Umbilical cord (tissue), 1 donor: ENCODE measurements at regions not wholly inside any gene's neighbourhood (a gene's known extent, or its start where the extent isn't known, plus 50 kb on each side); places are given as distances from the start of the nearest gene placed in this dataset.

Source experiments
- DNase-seq: peaks from one replicate; pipeline ENCODE4 v3.0.0-alpha.2; 2015; ENCODE audit warnings: low spot score

DNA sequence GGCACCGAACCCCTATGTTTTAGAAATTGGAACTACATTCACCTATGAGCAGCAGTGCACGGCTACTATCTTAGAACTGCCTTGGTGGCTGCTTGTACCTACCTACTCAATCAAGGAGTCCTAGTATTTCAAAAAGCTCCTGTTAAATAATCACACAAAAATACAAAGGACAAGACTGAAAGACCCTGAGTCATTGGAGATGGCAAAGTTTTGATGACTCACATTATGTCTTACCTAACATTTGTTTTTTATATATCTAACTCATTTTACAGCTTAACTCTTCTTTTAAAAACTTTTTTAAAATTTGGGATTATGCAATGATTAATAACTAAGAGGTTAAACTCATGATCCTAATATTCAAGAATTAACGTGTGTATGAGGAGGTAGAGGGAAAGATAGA lies 1206.0 kb upstream of the TMPRSS15 start:
- no peak for DNase-seq

DNA sequence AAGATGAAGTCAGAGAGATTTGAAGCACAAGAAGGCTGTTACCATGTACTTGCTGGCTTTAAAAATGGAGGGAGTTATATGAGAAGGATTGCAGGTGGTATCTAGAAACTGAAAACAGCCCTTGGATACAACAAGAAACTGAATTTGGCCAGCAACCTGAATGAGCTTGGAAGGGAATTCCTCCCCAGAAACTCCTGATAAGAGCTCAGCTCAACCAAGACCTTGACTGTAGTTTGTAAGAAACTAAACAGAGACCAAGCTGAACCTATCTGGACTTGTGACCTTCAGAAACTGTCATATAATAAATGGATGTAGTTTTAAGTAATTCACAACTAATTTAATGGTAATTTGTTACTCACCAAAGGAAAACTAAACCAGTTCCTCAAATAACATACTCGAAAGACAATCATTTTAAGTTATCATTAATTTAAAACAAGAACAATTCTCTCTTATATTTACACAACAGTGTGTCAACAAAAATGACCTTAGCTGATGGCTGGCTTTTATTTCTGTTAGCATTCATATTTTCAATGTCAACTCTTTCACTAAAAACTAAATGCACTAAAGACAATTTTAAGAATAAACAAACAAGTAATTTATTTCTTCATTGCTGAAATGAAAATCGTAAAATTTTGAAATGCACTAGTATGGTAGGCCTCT lies 1218.4 kb upstream of the TMPRSS15 start:
- DNase-seq: no peak

DNA sequence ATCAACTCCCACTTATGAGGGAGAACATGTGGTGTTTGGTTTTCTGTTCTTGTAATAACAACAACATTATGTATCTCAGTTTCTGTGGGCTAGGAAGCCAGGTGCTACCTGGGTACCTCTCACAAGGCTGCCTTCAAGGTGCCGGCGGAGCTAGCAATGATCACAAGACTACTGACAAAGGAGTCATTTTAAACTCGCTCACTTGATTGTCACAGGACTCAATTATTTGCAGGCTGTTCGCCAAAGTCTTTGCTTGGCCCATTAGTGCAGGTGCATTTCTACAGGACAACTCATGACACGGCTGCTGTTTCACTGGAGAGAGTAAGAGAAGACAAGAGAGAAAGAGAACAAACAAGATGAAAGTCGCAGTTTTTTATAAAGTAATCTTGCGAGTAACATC lies 1237.4 kb upstream of the TMPRSS15 start:
- no peak for DNase-seq

DNA sequence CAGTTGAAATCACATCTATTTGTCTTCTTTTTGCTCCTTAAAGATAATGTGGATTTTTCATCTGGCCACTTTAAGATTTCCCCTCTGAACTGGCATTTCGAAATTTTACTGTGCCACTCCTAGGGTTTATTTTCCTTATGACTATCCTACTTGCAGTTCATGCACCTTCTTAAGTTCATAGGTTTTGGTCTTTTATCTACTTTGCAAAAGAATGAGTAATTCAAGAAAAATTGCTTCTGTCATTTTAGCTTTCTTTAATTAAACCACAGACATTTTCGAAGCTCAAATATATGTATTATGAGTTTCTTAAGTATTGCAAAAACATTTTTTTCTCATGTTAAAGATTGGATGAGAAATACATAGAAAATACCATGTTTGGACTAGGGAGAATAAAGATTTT lies 1244.8 kb upstream of the TMPRSS15 start:
- no peak for DNase-seq

DNA sequence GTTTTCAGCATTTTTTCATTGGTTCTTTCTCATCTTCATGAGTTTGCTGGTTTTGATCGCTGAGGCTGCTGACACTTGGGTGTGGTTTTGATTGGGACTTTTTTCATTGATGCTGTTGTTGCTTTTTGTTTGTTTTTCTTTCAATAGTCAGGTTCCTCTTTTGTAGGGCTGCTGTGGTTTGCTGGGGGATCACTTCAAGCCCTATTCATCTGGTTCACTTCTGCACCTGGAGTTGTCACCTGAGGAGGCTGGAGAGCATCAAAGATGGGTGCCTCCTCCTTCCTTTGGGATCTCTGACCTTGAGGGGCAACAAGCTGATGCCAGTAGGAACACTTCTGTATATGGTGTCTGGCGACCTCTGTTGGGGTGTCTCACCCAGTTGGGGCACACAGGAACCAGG lies 1279.9 kb upstream of the TMPRSS15 start:
- DNase-seq: no peak

DNA sequence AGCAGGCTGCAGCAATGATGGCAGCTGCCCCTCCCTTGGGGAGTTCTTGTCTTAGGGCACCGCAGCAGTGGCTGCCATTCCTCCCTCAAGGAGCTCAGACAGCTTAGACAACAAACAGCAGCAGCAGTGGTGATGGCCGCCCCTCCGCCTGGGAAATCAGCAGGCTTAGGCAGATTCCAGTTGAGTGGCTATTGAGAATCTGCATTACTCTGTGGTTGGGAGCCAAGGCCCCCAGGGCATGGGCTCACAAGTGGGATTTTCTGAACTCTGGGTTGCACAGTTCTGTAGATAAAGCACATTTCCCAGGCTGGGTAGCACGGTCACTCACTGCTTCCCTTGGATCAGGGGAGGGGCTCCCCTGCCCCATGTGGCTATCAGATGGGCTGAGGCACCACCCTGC lies 1280.7 kb upstream of the TMPRSS15 start:
- no peak for DNase-seq

DNA sequence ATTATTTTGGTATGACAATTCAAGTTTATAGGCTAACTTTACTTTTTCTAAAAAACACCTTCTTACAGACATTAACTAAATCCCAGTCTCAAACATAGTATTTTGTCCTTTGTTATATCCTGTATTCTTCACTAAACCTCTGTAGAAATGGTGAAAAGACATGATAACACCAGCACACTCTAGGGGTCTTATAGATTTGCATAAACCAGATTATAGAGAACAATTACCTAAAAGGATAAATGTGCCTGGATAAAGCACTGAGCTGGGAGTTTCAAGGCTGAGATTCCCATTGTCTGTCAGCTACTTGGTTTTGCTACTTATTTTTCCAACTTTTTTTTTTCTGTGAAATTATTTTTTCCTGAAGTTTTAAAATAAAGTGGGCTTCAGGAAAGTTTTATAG lies 1288.6 kb upstream of the TMPRSS15 start:
- DNase-seq: no peak

DNA sequence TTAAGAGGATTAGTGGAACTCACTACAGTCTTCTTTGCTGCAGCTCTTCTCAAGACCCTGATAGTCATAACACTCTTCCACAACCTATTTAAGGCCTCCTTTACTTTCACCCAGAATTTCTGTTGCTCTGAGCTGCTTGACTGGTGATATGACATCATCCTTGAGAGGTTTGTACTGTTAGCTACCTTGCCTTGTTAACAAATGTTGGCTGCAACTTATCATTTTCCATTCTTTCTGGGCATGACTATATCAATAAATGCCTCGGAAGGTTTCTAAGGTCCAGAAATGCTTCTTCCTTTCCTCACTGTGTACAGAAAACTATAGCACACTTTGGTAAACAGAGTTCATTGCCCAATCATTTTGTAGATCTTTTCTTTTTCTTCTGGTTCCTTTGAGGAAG lies 1292.2 kb upstream of the TMPRSS15 start:
- no peak for DNase-seq

DNA sequence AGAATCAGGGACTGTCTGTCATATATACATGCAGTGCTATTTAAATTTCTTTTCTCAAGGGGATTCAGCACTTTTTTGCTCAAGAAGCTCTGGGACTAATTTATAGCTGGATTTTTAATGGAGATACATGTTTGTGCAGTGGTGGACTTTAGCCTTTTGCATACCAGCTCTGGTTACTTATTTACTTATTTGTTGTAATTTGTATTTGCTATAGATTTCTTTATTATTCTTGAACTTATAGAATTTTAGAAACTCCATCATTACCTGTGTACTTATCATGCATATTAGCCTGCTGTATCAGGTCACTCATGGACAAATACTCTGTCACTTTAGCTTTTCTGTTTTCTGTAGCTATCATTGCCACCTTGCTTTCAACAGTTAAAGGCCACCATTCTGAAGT lies 1296.9 kb upstream of the TMPRSS15 start:
- no peak for DNase-seq

DNA sequence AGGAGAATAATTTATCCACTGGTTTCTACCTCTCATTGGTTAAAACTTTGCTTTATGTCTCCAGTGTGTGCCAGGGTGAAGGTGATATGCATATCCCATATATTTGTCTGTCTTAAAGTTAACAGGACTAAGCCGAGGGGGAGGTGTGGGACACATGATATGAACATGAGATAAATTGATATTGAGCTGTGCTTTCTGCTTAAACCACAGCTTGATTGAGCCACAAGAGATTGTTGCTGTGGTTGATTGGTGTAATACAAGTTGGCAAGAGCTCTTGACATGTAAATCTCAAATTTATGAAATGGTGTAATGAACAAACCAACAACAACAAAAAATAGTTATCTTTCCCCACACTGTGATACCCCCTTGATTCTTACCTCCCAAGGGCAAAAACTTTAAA lies 1295.5 kb upstream of the NCAM2 start:
- DNase-seq: no peak

DNA sequence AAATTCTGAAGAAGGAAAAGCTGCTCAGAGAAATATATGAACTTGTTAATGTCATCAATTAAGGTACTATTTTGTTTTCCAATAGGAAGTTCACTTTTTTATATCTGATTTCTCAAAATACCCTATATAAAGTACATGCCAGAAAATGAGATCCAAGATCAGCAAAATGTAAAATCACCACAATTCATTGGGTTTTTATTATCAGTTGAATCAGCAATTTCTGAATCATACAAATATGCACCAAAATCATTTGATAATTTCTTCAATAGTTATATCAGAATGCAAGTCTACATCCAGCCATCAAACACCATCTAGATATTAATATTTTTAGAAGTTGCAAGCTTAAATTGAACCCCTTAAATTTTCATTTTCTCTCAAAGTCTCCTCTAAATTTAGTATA lies 1293.4 kb upstream of the NCAM2 start:
- DNase-seq: no peak

DNA sequence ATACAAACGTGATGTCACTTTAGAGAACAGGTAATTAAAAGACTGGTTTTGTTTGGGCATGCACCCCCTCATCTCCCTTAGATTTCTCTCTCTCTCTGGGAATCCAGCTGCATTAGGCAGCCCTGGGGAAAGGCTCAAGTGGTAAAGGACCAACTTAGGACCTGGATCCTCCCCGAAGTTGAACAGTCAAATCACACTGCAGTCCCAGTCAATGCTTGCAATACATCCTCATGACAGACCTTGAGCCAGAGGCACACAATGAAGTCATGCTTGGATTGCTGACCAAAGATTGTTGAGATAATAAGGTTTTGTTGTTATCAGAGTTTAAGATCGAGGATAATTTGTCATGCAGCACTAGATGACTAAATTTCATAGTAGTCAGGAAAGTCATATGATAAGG lies 1285.8 kb upstream of the NCAM2 start:
- DNase-seq: no peak

DNA sequence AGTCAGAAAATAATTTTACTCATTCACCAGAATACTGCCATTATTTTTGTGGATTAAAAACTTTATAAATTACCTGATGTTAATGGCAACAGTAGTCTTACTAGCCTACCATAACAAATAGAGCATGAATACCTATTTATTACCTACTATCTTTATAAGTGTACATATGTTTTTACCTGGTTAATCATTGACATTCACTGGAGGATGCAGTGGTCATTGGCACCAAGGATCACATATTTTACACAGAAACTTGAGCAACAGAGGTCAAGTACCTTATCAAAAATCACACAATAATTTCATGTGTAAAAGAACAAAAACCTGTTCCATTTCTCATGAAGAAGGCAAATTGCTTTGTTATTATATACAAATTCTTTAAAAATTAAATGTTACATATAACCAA lies 1284.9 kb upstream of the NCAM2 start:
- DNase-seq: no peak

DNA sequence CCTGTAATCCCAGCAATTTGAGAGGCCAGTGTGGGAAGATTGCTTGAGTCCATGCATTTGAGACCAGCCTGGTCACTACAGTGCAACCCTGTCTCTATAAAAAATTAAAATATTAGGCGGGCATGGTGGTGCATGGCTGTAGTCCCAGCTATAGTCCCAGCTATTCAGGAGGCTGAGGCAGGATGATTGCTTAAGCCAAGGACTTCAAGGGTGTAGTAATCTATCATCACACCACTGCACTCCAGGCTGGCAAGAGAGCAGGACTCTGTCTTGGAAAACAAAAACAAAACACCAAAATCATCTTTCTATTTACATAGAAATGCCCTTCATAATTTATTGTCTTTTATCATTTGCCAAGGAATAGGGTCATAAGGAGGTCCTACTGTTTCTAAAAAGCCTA lies 1274.1 kb upstream of the NCAM2 start:
- no peak for DNase-seq

DNA sequence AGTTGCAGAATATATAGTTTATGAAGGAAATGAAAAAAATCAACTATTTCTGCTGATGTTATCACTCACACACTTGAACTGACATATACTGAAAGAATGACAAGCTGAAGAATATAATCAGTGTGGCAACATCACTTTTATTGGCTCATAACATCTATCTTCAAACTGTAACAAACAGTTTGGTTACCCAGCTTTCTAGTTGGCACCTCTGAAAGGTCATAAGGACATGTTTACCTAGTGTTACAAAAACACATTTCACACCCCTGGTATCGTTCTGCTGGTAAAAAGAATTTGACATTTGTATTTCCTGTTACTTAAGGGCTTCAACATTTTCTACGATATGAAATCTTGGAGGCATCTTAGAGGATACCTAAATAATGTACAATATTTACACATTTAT lies 1267.0 kb upstream of the NCAM2 start:
- DNase-seq: no peak

DNA sequence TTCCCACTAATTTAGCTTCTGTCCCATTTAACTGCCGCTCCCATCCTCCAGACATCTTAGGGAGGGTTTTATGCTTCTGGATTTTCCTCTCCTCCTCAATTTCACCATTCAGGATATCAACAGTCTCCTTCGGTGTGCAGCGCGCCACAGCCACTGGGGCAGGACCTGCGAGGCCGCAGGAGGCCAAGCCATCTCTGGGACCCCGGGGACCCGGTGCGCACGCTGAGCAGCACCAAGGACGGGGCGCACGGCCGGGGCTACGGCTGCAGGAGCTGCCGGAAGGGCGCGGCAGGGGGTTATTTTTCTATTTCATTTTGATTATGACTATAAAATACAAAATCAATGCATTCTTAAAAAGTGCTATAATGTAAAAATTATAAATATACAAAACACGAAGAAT lies 1238.4 kb upstream of the NCAM2 start:
- DNase-seq: no peak

DNA sequence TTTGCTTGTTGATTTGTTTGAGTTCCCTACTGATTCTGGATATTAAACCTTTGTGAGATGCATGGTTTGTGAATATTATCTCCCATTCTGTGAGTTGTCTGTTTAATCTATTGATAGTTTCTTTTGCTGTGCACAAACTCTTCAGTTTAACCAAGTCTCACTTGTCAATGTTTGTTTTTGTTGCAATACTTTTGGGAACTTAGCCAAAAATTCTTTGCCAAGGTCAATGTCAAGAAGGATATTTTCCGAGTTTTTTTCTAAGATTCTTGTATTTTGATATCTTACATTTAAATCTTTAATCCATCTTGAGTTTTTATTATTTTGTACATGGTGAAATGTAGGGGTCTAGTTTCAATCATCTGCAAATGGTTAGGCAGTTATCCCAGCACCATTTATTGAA lies 1230.7 kb upstream of the NCAM2 start:
- DNase-seq: no peak

DNA sequence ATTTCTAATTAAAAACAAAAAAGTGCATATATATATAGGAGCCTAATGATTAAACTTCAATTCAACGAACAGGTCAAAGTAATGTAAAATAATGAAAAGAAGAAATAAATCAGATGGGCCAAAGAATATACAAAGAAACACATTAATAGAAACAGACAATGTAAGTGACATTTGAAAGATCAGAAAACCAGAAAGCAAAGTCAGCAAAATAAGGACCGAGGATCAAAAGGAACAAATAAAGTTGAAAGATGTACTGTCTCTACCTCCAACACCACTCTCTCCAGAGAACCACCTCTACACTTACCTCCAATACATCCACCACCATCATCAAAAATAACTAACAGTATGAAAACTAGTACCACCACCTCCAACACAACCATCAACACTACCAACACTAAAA lies 1226.3 kb upstream of the NCAM2 start:
- no peak for DNase-seq

DNA sequence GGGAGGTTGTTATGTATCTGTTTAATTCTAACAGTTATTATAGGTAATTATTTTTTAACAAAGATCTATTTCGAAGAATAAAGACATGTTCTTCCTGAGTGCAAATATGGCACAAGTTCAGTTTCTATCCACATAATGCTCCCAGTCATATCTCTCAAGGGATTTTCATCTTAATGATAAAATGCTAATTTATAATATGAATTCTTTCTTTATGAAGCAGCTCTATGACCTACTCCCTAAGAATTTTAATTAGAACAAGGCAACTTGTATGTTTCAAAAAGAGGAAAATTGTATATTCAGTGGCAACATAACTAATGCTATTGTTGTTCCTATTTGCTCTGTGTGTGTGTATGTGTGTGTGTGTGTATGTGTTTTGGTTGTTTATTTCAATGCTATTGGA lies 1222.1 kb upstream of the NCAM2 start:
- no peak for DNase-seq

DNA sequence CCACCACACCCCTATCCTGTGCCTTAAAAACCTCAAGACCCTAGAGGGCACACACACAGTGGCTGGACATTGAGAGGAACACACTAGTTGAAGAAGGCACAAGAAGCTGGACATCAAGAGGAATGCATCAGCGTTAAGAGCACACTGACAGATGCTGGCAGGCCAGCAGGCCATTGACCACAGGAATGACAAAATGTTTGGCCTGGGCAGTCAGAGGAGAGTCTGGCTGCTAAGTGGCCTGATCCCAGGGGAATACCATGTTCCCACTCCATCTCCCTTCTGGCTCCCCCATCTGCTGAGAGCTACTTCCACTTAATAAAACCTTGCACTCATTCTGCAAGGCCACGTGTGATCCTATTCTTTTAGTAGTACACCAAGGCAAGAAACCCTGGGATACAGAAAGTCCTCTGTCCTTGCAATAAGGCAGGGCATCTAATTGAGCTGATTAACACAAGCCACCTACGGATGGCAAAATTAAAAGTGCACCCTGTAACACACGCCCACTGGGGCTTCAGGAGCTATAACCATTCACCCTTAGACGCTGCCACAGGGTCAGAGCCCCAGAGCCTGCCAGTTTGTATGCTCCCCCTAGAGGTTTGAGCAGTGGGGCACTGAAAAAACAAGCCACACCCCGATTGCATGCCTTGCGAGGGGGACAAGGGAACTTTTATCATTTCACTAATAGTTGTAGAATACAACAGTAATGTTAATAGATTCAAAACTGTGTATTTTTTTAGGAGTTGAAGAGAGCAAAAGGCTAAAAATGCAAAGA lies 1216.1 kb upstream of the NCAM2 start:
- no peak for DNase-seq

DNA sequence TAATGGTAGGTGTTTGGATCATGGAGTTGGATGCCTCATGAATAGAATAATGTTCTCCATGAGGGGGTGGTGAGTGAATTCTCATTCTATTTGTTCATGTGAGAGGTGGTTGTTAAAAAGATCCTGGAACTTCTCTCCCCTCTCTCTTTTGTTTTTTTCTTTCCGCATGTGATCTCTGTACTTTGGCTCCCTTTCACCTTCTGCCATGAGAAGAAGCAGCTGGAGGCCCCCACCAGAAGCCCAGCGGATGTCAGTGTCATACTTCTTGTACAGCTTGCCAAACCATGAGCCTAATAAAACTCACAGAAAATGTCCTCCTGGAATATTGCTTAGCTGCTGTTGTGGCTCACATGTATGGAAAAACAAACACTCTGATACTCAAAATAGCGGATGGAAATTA lies 1212.3 kb upstream of the NCAM2 start:
- no peak for DNase-seq

DNA sequence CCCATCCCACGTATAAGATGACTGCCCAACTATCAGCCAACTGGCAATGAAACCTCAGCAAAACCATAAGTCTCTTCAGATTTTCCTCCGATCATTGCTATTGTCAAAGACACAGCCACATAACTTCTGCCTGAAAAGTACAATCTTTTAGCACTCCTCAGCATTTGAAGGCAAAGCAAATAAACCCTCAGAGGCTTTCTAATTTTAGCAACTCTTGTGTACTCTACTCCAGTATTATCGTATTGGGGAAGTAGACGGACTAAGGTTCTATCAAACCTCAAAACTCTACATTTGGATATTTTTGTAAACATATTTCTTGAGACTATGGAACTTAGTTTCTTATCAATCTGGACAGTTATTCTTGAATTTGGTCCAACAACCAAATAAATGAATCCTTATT lies 1206.2 kb upstream of the NCAM2 start:
- DNase-seq: no peak

DNA sequence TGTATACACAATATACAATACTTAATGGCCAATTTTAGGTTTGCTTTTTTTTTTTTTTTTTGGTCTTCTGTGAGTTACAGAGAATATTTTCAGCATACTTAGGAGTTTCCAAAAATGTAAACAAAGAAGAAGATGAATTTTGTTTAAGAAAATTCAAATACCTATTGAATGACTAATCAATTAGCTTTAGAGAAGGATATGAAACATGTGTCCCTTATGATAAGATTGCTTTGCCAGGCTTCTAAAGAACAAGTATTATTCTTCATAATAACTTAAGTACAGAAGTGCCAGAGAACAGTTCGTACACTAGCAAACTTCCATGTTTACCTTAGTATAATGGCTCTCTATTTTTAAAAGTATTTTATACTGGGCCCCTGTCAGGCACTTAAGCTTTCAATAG lies 1191.0 kb upstream of the NCAM2 start:
- DNase-seq: no peak

DNA sequence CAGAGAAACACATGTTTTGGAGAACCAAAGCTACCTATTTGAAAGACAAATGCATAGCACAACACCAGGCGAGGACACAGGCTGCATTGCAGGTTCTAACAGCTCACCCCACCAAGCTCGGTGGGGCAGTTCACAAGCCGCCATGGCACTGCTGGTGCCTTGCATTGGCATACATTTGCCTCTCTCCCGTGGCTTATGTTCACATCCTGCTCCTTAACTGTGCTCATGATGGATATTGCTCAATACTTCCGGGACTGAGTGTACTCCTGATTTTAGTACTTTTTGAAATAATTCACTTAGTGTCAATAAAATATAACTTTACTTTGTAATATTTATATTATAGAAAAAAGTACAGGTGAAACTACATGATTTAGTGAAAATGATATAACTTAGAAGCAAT lies 1187.4 kb upstream of the NCAM2 start:
- DNase-seq: no peak
